ENCODE measurements at regions not wholly inside any gene's neighbourhood (a gene's known extent, or its start where the extent isn't known, plus 50 kb on each side); places are given as distances from the start of the nearest gene placed in this dataset.

GRCh38 chr17:69898601-69899000, 176.4 kb upstream of the KCNJ16 start:
- no peaks in the 10 kb centered on the region for H3K4me1 ChIP-seq
- no peak overlapping the region for H3K4me3 ChIP-seq
- H3K36me3 ChIP-seq (replicated peaks), result no peaks in the 10 kb centered on the region
- no peak for DNase-seq (ENCODE audit: low spot score in 2 of 2)
- H3K27me3 ChIP-seq (ENCODE audit: low read depth), result no peaks in the 10 kb centered on the region
- in situ Hi-C loops (cut with MboI; ENCODE audit: low sequenced_read_pairs), result no loop called here
- H3K9me3 ChIP-seq, result no peaks in the 10 kb centered on the region

GRCh38 chr17:69900101-69900500, 174.9 kb upstream of the KCNJ16 start:
- DNase-seq (ENCODE audit: low spot score in 2 of 2), result no peak
- H3K36me3 ChIP-seq (replicated peaks), result no peaks in the 10 kb centered on the region
- in situ Hi-C loops (cut with MboI; ENCODE audit: low sequenced_read_pairs), result no loop called here
- no peaks in the 10 kb centered on the region for H3K27me3 ChIP-seq (ENCODE audit: low read depth)
- no peak overlapping the region for H3K4me3 ChIP-seq
- no peaks in the 10 kb centered on the region for H3K9me3 ChIP-seq
- H3K4me1 ChIP-seq, result no peaks in the 10 kb centered on the region

GRCh38 chr17:69900829-69901228, 174.2 kb upstream of the KCNJ16 start:
- Histone ChIP-seq H3K9me3 (no peaks in the 10 kb centered on the region), H3K27me3 (ENCODE audit: low read depth) (no peaks in the 10 kb centered on the region), H3K4me1 (no peaks in the 10 kb centered on the region), H3K36me3 (replicated peaks) (no peaks in the 10 kb centered on the region), H3K4me3 (no peak overlapping the region)
- no peak for DNase-seq (ENCODE audit: low spot score in 2 of 2)
- in situ Hi-C loops (cut with MboI; ENCODE audit: low sequenced_read_pairs), result no loop called here

GRCh38 chr17:69906306-69906705, 168.7 kb upstream of the KCNJ16 start:
- Histone ChIP-seq H3K4me3 (no peak overlapping the region), H3K4me1 (no peaks in the 10 kb centered on the region), H3K36me3 (replicated peaks) (no peaks in the 10 kb centered on the region), H3K9me3 (no peaks in the 10 kb centered on the region), H3K27me3 (ENCODE audit: low read depth) (no peaks in the 10 kb centered on the region)
- DNase-seq (ENCODE audit: low spot score in 2 of 2), result no peak
- in situ Hi-C loops (cut with MboI; ENCODE audit: low sequenced_read_pairs), result no loop called here

DNA sequence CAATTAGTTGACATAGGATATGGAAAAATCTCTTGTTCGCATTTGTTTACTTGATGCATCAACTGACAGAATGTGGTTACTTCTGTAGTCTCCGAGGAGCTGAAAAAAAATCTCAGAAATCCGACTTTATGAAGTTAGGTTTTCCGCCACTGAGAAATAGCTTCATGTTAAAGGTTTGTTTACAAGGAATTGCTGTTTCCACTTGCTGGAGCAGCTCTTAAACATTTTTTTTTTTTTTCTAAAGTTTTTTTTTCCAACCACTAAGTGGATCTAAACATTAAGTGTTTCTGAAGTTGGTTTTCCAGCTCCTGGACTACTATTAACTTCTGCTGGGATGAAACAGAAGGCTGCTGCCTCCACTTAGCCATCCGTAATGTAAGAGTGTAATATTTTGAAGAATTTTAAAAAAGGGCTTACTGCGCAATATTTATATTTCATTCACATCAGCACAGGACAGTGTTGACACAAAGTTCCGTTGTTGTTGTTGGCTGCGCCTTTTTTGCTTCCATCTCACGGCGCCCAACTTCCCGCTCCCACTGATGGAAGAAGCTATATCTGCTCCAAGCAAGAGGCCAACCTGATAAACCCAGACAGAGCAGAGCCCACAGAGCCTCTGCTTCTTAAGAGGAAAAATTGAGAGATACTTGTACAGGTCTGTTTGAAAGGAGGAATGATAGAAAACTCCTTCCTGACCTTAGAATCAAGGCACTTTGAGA, 167.7 kb upstream of the KCNJ16 start:
- Histone ChIP-seq H3K27me3 (ENCODE audit: low read depth) (no peaks in the 10 kb centered on the region), H3K36me3 (replicated peaks) (no peaks in the 10 kb centered on the region), H3K4me1 (no peaks in the 10 kb centered on the region), H3K9me3 (no peaks in the 10 kb centered on the region), H3K4me3 (no peak overlapping the region)
- no peak for DNase-seq (ENCODE audit: low spot score in 2 of 2)
- in situ Hi-C loops (cut with MboI; ENCODE audit: low sequenced_read_pairs), result no loop called here

DNA sequence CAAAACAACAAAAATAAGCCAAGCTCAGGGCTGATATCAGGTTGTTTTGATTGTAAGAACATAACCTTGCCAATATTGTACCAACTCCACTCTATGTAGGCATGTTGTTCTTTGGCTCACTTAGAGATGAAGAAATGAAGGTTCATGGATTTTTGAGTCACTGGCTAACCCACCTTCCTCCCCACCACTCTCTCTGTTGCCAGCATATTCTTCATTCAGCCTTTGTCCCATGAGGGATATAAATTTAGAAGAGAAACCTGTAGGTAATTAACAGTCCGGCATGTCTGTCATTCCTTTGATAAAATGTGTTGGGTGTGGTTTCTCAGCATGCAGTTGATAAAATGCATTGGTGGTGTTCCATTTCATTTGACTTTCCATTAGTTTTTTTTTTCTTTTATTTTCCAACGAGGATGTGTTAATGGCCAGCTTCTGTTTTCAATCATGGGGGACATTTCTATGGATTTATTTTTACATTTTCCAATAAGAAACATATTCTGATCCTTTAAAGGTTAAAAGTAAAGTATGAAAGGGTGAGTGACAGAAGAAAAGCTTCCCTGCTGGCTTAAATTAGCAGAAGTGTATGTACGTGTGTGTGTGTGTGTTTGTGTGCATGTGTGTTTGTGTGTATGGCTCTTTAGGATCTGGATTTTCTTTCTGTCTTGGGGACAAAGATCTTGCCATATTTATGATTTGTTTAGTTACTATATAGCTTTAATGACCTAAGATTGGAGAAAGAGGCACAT, 166.2 kb upstream of the KCNJ16 start:
- Histone ChIP-seq H3K9me3 (no peaks in the 10 kb centered on the region), H3K4me3 (no peak overlapping the region), H3K4me1 (no peaks in the 10 kb centered on the region), H3K36me3 (replicated peaks) (no peaks in the 10 kb centered on the region), H3K27me3 (ENCODE audit: low read depth) (no peaks in the 10 kb centered on the region)
- DNase-seq (ENCODE audit: low spot score in 2 of 2), result no peak
- in situ Hi-C loops (cut with MboI; ENCODE audit: low sequenced_read_pairs), result no loop called here

- no peak overlapping the region for H3K4me3 ChIP-seq
- no peaks in the 10 kb centered on the region for H3K27me3 ChIP-seq (ENCODE audit: low read depth)
- H3K9me3 ChIP-seq, result no peaks in the 10 kb centered on the region
- DNase-seq (ENCODE audit: low spot score in 2 of 2), result no peak
- no peaks in the 10 kb centered on the region for H3K4me1 ChIP-seq
- in situ Hi-C loops (cut with MboI; ENCODE audit: low sequenced_read_pairs), result no loop called here
- no peaks in the 10 kb centered on the region for H3K36me3 ChIP-seq (replicated peaks)
Measured at GRCh38 chr17:69909389-69909788, 165.6 kb upstream of the KCNJ16 start.

DNA sequence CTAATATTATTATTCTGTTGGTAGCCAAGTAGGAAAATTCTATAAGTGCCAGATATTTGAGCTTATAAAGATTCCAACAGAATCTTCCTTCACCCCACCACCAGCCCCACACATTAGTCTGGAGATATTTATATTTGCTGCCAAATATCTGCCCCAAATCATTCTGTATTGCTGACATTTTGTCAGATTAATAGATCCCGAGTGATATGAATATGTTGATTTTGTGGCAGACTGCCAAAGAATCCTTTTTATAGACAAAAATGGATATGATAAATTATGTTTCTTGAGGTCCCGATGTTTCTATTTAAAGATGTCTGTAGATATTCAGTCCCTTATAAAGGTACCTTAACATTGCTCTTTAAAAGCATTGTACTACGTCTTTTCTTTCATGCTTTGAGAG, 162.2 kb upstream of the KCNJ16 start:
- Histone ChIP-seq H3K4me3 (no peak overlapping the region), H3K36me3 (replicated peaks) (no peaks in the 10 kb centered on the region), H3K4me1 (no peaks in the 10 kb centered on the region), H3K9me3 (no peaks in the 10 kb centered on the region), H3K27me3 (ENCODE audit: low read depth) (no peaks in the 10 kb centered on the region)
- in situ Hi-C loops (cut with MboI; ENCODE audit: low sequenced_read_pairs), result no loop called here
- no peak for DNase-seq (ENCODE audit: low spot score in 2 of 2)

GRCh38 chr17:69913216-69913615, 161.8 kb upstream of the KCNJ16 start:
- no peaks in the 10 kb centered on the region for H3K27me3 ChIP-seq (ENCODE audit: low read depth)
- no peak for DNase-seq (ENCODE audit: low spot score in 2 of 2)
- H3K9me3 ChIP-seq, result no peaks in the 10 kb centered on the region
- H3K36me3 ChIP-seq (replicated peaks), result no peaks in the 10 kb centered on the region
- no peak overlapping the region for H3K4me3 ChIP-seq
- H3K4me1 ChIP-seq, result no peaks in the 10 kb centered on the region
- in situ Hi-C loops (cut with MboI; ENCODE audit: low sequenced_read_pairs), result no loop called here

DNA sequence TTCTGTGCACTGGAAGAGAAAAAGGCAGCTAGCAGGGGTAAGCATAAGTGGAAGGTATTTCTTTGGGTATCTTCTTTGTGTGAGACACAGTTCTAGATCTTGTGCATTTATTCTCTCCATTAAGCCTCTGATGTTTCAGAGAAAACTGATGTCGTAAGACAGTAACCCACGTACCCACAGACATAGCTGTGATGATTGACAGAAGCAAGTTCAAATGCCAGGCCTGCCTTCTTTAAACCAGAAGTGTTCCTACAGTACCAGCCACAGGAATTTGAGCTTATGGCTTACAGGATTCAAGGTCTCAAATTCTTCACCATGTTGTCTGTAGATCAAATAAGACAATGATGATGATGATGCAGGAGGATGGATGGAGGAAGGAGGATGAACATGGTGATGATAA, 161.4 kb upstream of the KCNJ16 start:
- no peak for DNase-seq (ENCODE audit: low spot score in 2 of 2)
- no peaks in the 10 kb centered on the region for H3K4me1 ChIP-seq
- H3K4me3 ChIP-seq, result no peak overlapping the region
- H3K36me3 ChIP-seq (replicated peaks), result no peaks in the 10 kb centered on the region
- H3K9me3 ChIP-seq, result no peaks in the 10 kb centered on the region
- no peaks in the 10 kb centered on the region for H3K27me3 ChIP-seq (ENCODE audit: low read depth)
- in situ Hi-C loops (cut with MboI; ENCODE audit: low sequenced_read_pairs), result no loop called here

DNA sequence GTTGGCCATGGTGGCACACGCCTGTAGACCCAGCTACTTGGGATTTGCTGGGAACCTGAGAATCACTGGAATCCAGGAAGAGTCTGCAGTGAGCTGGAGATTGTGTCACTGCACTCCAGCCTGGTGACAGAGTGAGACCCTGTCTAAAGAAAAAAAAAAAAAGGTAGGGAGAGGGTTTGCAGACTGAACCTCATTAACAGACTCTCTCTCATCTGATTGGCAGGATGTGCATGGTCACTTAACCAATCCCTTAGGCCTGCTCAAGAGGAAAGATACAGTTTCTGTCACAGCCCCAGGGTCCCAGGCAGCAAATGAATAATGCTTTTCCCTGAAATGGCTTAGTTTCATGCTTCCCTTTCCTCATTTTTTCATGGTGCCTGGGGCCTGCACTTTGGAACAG, 160.5 kb upstream of the KCNJ16 start:
- H3K27me3 ChIP-seq (ENCODE audit: low read depth), result no peaks in the 10 kb centered on the region
- H3K4me3 ChIP-seq, result no peak overlapping the region
- no peaks in the 10 kb centered on the region for H3K4me1 ChIP-seq
- in situ Hi-C loops (cut with MboI; ENCODE audit: low sequenced_read_pairs), result no loop called here
- no peaks in the 10 kb centered on the region for H3K9me3 ChIP-seq
- no peak for DNase-seq (ENCODE audit: low spot score in 2 of 2)
- H3K36me3 ChIP-seq (replicated peaks), result no peaks in the 10 kb centered on the region

- H3K9me3 ChIP-seq, result no peaks in the 10 kb centered on the region
- no peaks in the 10 kb centered on the region for H3K36me3 ChIP-seq (replicated peaks)
- no peaks in the 10 kb centered on the region for H3K4me1 ChIP-seq
- no peaks in the 10 kb centered on the region for H3K27me3 ChIP-seq (ENCODE audit: low read depth)
- no peak for DNase-seq (ENCODE audit: low spot score in 2 of 2)
- in situ Hi-C loops (cut with MboI; ENCODE audit: low sequenced_read_pairs), result no loop called here
- no peak overlapping the region for H3K4me3 ChIP-seq
Measured at GRCh38 chr17:69916761-69917160, 158.3 kb upstream of the KCNJ16 start.

GRCh38 chr17:69918164-69918563, 156.9 kb upstream of the KCNJ16 start:
- no peaks in the 10 kb centered on the region for H3K36me3 ChIP-seq (replicated peaks)
- H3K9me3 ChIP-seq, result no peaks in the 10 kb centered on the region
- DNase-seq (ENCODE audit: low spot score in 2 of 2), result no peak
- H3K4me1 ChIP-seq, result no peaks in the 10 kb centered on the region
- H3K27me3 ChIP-seq (ENCODE audit: low read depth), result no peaks in the 10 kb centered on the region
- H3K4me3 ChIP-seq, result no peak overlapping the region
- in situ Hi-C loops (cut with MboI; ENCODE audit: low sequenced_read_pairs), result no loop called here

- H3K36me3 ChIP-seq (replicated peaks), result no peaks in the 10 kb centered on the region
- H3K4me1 ChIP-seq, result no peaks in the 10 kb centered on the region
- H3K27me3 ChIP-seq (ENCODE audit: low read depth), result no peaks in the 10 kb centered on the region
- H3K4me3 ChIP-seq, result no peak overlapping the region
- DNase-seq (ENCODE audit: low spot score in 2 of 2), result no peak
- in situ Hi-C loops (cut with MboI; ENCODE audit: low sequenced_read_pairs), result no loop called here
- H3K9me3 ChIP-seq, result no peaks in the 10 kb centered on the region
Measured at GRCh38 chr17:69919789-69920188, 155.2 kb upstream of the KCNJ16 start.

All from HAP-1 (cell line).